HCT116 (cell line): ENCODE measurements at regions not wholly inside any gene's neighbourhood (a gene's known extent, or its start where the extent isn't known, plus 50 kb on each side); places are given as distances from the start of the nearest gene placed in this dataset.

ENCODE experiments used
- ATAC-seq: fragments of 200-7000 bp; cut with Tn5 transposase; 2 replicates; pipeline ENCODE4 v1.9.1; 2020; ENCODE audit warnings: mild to moderate bottlenecking, moderate library complexity
- BruUV-seq: library from RNA; stranded (reverse); fragments of 400-500 nt; replicated peaks from 2 replicates; lab custom pipeline; 2021; lab: Mats Ljungman, UMichigan
- CTCF ChIA-PET: fragments of 300-600 bp; sonication (Branson Sonifier 250); formaldehyde crosslinking; loops from one replicate; lab custom pipeline; 2021; ENCODE audit warnings: antibody characterized with exemption; lab: Charles Lee
- POLR2A ChIA-PET: fragments of 300-600, 350-600 bp; sonication (Branson Sonifier 250); formaldehyde crosslinking; loops from one replicate; lab custom pipeline; 2021; ENCODE audit warnings: antibody characterized with exemption; lab: Charles Lee
- RAD21 ChIA-PET, 2 experiments: fragments of 300-600 bp; sonication (Branson Sonifier 250); formaldehyde crosslinking; loops; one replicate each; lab custom pipeline; 2023; ENCODE audit warnings: low total read pairs in 2 of 2; ENCODE audit not compliant: uncharacterized antibody in 2 of 2, unreplicated experiment in 2 of 2, low non-redundant PET in 1 of 2; lab: Charles Lee
- DNase-seq: peaks from one replicate; pipeline ENCODE4 v3.0.0-alpha.2; 2010; ENCODE audit warnings: low read depth, low spot score
- H2AFZ ChIP-seq: fragments of 200-600 bp; shearing (Covaris generic), sonication (generic); 2 replicates; pipeline ENCODE4 v1.6.1; 2017; ENCODE audit warnings: low read depth, mixed run types, mixed read lengths, antibody characterized with exemption, low read length; ENCODE audit not compliant: poor library complexity, severe bottlenecking
- H3K27ac ChIP-seq: 2 replicates; pipeline ENCODE4 v1.5.1; 2012; ENCODE audit warnings: low read depth, low read length
- H3K27me3 ChIP-seq: fragments of 200-600 bp; sonication (generic); 2 replicates; pipeline ENCODE4 v1.6.1; 2016; ENCODE audit warnings: mixed run types, low read length, mixed read lengths; ENCODE audit not compliant: insufficient read depth
- H3K36me3 ChIP-seq, 2 experiments: fragments of 200-500 bp in 1 of 2; fragments of 200-600 bp in 1 of 2; sonication (Bioruptor generic) in 1 of 2; sonication (generic) in 1 of 2; 2 replicates each; pipeline versions ENCODE4 v1.5.1 to v1.6.1; 2014 to 2016; ENCODE audit warnings: low read length in 2 of 2, inconsistent platforms in 1 of 2, mixed read lengths in 1 of 2, mixed run types in 1 of 2; ENCODE audit not compliant: insufficient read depth in 2 of 2, control insufficient read depth in 1 of 2
- H3K4me1 ChIP-seq, 2 experiments: fragments of 200-600 bp in 1 of 2; sonication (generic) in 1 of 2; 2 replicates each; pipeline versions ENCODE4 v1.5.1 to v1.6.1; 2012 to 2017; ENCODE audit warnings: low read length in 2 of 2, inconsistent platforms in 1 of 2, mild to moderate bottlenecking in 1 of 2, mixed read lengths in 1 of 2, mixed run types in 1 of 2, moderate library complexity in 1 of 2; ENCODE audit not compliant: insufficient read depth in 2 of 2, control insufficient read depth in 1 of 2
- H3K4me2 ChIP-seq: fragments of 200-600 bp; sonication (generic); 2 replicates; pipeline ENCODE4 v1.6.1; 2017; ENCODE audit warnings: mixed run types, low read length, mixed read lengths
- H3K4me3 ChIP-seq, 2 experiments: fragments of 200-600 bp in 1 of 2; sonication (generic) in 1 of 2; replicated peaks in 1 of 2; 2 replicates each; pipeline ENCODE4 v1.5.1; 2011 to 2016; ENCODE audit warnings: low read length in 2 of 2, control low read depth in 1 of 2, low read depth in 1 of 2, mild to moderate bottlenecking in 1 of 2, mixed read lengths in 1 of 2, mixed run types in 1 of 2
- H3K79me2 ChIP-seq: fragments of 200-600 bp; sonication (generic); 2 replicates; pipeline ENCODE4 v1.6.1; 2017; ENCODE audit warnings: mild to moderate bottlenecking, mixed run types, low read length, moderate library complexity, mixed read lengths; ENCODE audit not compliant: insufficient read depth
- H3K9ac ChIP-seq: fragments of 200-600 bp; sonication (generic); 2 replicates; pipeline ENCODE4 v1.6.1; 2016; ENCODE audit warnings: low read length, mixed read lengths
- H3K9me2 ChIP-seq: fragments of 200-600 bp; sonication (generic), shearing (Covaris generic); 2 replicates; pipeline ENCODE4 v1.6.1; 2017; ENCODE audit warnings: mixed run types, mild to moderate bottlenecking, moderate library complexity; ENCODE audit not compliant: insufficient read depth
- H3K9me3 ChIP-seq, 2 experiments: fragments of 200-500 bp in 1 of 2; fragments of 200-600 bp in 1 of 2; sonication (Bioruptor generic) in 1 of 2; sonication (generic) in 1 of 2; 2 replicates each; pipeline ENCODE4 v1.6.1; 2014 to 2017; ENCODE audit warnings: low read length in 2 of 2, mixed read lengths in 2 of 2, inconsistent platforms in 1 of 2, low read depth in 1 of 2, mild to moderate bottlenecking in 1 of 2, mixed run types in 1 of 2, moderate library complexity in 1 of 2; ENCODE audit not compliant: control insufficient read depth in 1 of 2, insufficient read depth in 1 of 2
- H4K20me1 ChIP-seq: fragments of 200-600 bp; sonication (generic), shearing (Covaris generic); 2 replicates; pipeline ENCODE4 v1.6.1; 2017; ENCODE audit warnings: mixed run types, mild to moderate bottlenecking, moderate library complexity; ENCODE audit not compliant: insufficient read depth
- ATF3 ChIP-seq: IDR thresholded peaks from 2 replicates; pipeline ENCODE4 v1.6.1; 2012
- CEBPB ChIP-seq: IDR thresholded peaks from 2 replicates; pipeline ENCODE4 v1.6.1; 2012; ENCODE audit warnings: low read depth
- ELF1 ChIP-seq: IDR thresholded peaks from 2 replicates; pipeline ENCODE4 v1.6.1; 2012; ENCODE audit warnings: low read depth, borderline replicate concordance
- EZH2 ChIP-seq: fragments of 200-600 bp; sonication (generic); IDR thresholded peaks from 2 replicates; pipeline ENCODE4 v1.6.1; 2017; ENCODE audit warnings: antibody characterized with exemption, mixed run types
- EZH2phosphoT487 ChIP-seq: fragments of 200-600 bp; IDR thresholded peaks from 2 replicates; pipeline ENCODE4 v1.6.1; 2018; ENCODE audit warnings: antibody characterized with exemption, borderline replicate concordance
- POLR2A ChIP-seq: IDR thresholded peaks from 2 replicates; pipeline ENCODE4 v1.7.0; 2011; ENCODE audit warnings: borderline replicate concordance; ENCODE audit not compliant: insufficient read depth, insufficient read length; ENCODE audit errors: extremely low read depth
- POLR2AphosphoS5 ChIP-seq: IDR thresholded peaks from 2 replicates; pipeline ENCODE4 v1.6.1; 2011; ENCODE audit warnings: mild to moderate bottlenecking, low read depth, low read length, moderate library complexity
- RAD21 ChIP-seq: IDR thresholded peaks from 2 replicates; pipeline ENCODE4 v1.6.1; 2012; ENCODE audit warnings: low read depth, mild to moderate bottlenecking
- SIN3A ChIP-seq: IDR thresholded peaks from 2 replicates; pipeline ENCODE4 v1.6.1; 2012; ENCODE audit warnings: low read depth
- SP1 ChIP-seq: IDR thresholded peaks from 2 replicates; pipeline ENCODE4 v1.6.1; 2012; ENCODE audit warnings: low read depth
- TCF7L2 ChIP-seq: IDR thresholded peaks from 2 replicates; pipeline ENCODE4 v1.7.0; 2011; ENCODE audit warnings: borderline replicate concordance, inconsistent platforms; ENCODE audit not compliant: insufficient read depth, insufficient read length; ENCODE audit errors: extremely low read depth
- YY1 ChIP-seq: IDR thresholded peaks from 2 replicates; pipeline ENCODE4 v1.6.1; 2011; ENCODE audit warnings: low read length, low read depth, moderate library complexity, mild to moderate bottlenecking; ENCODE audit not compliant: insufficient replicate concordance; ENCODE audit errors: extremely low read depth
- ZBTB33 ChIP-seq: IDR thresholded peaks from 2 replicates; pipeline ENCODE4 v1.6.1; 2011; ENCODE audit warnings: mild to moderate bottlenecking, low read length, moderate library complexity; ENCODE audit not compliant: insufficient replicate concordance; ENCODE audit errors: extremely low read depth
- ZFX ChIP-seq: fragments of 450-650 bp; IDR thresholded peaks from 2 replicates; pipeline ENCODE4 v1.6.1; 2017
- ZNF274 ChIP-seq: fragments of 200-500 bp; sonication (Bioruptor generic); IDR thresholded peaks from 2 replicates; pipeline ENCODE4 v1.6.1; 2014; ENCODE audit warnings: mild to moderate bottlenecking, low read depth, low read length, inconsistent platforms
- intact Hi-C: fragments of 100-400 bp; cut with micrococcal nuclease; formaldehyde crosslinking; loops from 2 replicates; pipeline ENCODE4 v1.10.0; 2022
- TF ChIP-seq, protein P1 (sequence below): IDR thresholded peaks from 2 replicates; pipeline ENCODE4 v1.6.1; 2012; ENCODE audit warnings: low read depth

- POLR2A ChIA-PET: no interaction called here
- ATAC-seq (no peak), DNase-seq (no peak)
- H3K4me3 ChIP-seq: no peak overlapping the region
- 0 out of 2 replicates have a peak, but pooled peaks cover 3% of the 10 kb centered on the region for H3K9me2 ChIP-seq
- H2AFZ ChIP-seq: no peak overlapping the region
- H3K9me3 ChIP-seq: no peaks in the 10 kb centered on the region
- H3K36me3 ChIP-seq: no peaks in the 10 kb centered on the region
- H3K27ac ChIP-seq: no peak overlapping the region
- RAD21 ChIA-PET: no interaction called here
- no peaks in the 10 kb centered on the region for H4K20me1 ChIP-seq
- no peaks in the 10 kb centered on the region for H3K79me2 ChIP-seq
- CTCF ChIA-PET: no interaction called here
- TF ChIP-seq SP1 (no peak), ZNF274 (no peak), CEBPB (no peak), YY1 (no peak), ZFX (no peak)
- H3K4me2 ChIP-seq: no peak overlapping the region
- no TSS peak for BruUV-seq
- H3K4me1 ChIP-seq: no peaks in the 10 kb centered on the region
- no peaks in the 10 kb centered on the region for H3K27me3 ChIP-seq
- H3K9ac ChIP-seq: no peak overlapping the region
- intact Hi-C loops: no loop called here
Observed at GRCh38 chr2:235217846-235218245, 266.0 kb downstream of the SH3BP4 start.

DNA sequence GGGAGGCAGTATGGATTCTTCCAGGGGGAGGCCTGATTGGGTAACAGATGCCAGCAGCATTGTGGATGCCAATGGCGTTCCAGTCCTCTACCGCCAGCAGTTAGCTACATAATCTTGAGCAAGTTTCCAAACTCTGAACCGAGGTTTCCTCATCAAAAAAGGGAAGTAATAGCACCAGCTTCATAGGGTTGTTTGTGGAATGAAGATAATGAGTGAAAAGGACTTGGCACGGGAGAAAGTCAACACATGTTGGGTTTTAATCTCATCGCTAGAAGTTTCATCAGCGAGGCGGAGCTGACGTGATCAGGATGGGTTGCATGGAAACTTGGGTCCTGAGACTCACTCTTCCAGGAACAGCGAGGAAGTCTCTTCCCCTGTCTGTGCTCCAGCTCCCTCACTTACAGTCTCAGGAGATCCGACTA, 266.7 kb downstream of the SH3BP4 start:
- Histone ChIP-seq H3K9me3 (no peaks in the 10 kb centered on the region), H3K36me3 (no peaks in the 10 kb centered on the region), H3K79me2 (no peaks in the 10 kb centered on the region), H3K9ac (no peak overlapping the region), H3K9me2 (0 out of 2 replicates have a peak, but pooled peaks cover 3% of the 10 kb centered on the region), H4K20me1 (no peaks in the 10 kb centered on the region), H2AFZ (no peak overlapping the region), H3K27ac (no peak overlapping the region), H3K4me1 (no peaks in the 10 kb centered on the region), H3K4me3 (no peak overlapping the region), H3K4me2 (no peak overlapping the region), H3K27me3 (no peaks in the 10 kb centered on the region)
- intact Hi-C loops: no loop called here
- no TSS peak for BruUV-seq
- ATAC-seq (no peak), DNase-seq (no peak)
- POLR2A ChIA-PET: no interaction called here
- CTCF ChIA-PET: no interaction called here
- RAD21 ChIA-PET: no interaction called here
- TF ChIP-seq RAD21 (no peak), SIN3A (no peak), ELF1 (no peak), ATF3 (no peak), EZH2phosphoT487 (no peak), POLR2A (no peak), TCF7L2 (no peak), CEBPB (no peak), EZH2 (no peak), YY1 (no peak), ZBTB33 (no peak), SP1 (no peak), POLR2AphosphoS5 (no peak)
- TF ChIP-seq, protein P1, sequence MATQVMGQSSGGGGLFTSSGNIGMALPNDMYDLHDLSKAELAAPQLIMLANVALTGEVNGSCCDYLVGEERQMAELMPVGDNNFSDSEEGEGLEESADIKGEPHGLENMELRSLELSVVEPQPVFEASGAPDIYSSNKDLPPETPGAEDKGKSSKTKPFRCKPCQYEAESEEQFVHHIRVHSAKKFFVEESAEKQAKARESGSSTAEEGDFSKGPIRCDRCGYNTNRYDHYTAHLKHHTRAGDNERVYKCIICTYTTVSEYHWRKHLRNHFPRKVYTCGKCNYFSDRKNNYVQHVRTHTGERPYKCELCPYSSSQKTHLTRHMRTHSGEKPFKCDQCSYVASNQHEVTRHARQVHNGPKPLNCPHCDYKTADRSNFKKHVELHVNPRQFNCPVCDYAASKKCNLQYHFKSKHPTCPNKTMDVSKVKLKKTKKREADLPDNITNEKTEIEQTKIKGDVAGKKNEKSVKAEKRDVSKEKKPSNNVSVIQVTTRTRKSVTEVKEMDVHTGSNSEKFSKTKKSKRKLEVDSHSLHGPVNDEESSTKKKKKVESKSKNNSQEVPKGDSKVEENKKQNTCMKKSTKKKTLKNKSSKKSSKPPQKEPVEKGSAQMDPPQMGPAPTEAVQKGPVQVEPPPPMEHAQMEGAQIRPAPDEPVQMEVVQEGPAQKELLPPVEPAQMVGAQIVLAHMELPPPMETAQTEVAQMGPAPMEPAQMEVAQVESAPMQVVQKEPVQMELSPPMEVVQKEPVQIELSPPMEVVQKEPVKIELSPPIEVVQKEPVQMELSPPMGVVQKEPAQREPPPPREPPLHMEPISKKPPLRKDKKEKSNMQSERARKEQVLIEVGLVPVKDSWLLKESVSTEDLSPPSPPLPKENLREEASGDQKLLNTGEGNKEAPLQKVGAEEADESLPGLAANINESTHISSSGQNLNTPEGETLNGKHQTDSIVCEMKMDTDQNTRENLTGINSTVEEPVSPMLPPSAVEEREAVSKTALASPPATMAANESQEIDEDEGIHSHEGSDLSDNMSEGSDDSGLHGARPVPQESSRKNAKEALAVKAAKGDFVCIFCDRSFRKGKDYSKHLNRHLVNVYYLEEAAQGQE: no peak
